Left forelimb (tissue), 1 donor: ENCODE measurements at regions not wholly inside any gene's neighbourhood (a gene's known extent, or its start where the extent isn't known, plus 50 kb on each side); places are given as distances from the start of the nearest gene placed in this dataset.
"Not testable (repeated sequence)": the region's sequence is repeated elsewhere in the genome, so short reads cannot be mapped to it uniquely, and the experiment has no call there.

Source experiments
- DNase-seq: peaks from one replicate; pipeline ENCODE4 v3.0.0-alpha.2; 2018; ENCODE audit warnings: low spot score

- DNase-seq: no peak
These were observed 238.2 kb downstream of the NRIP1 start for GRCh38 chr21:14826630-14827029.

- no peak for DNase-seq
These were observed 239.3 kb downstream of the NRIP1 start for GRCh38 chr21:14825514-14825974.

- DNase-seq: no peak
These were observed 240.7 kb downstream of the NRIP1 start for GRCh38 chr21:14824126-14824525.

GRCh38 chr21:14817311-14817710 is 247.5 kb downstream of the NRIP1 start:
- no peak for DNase-seq

- DNase-seq: no peak
These were observed 249.8 kb downstream of the NRIP1 start for GRCh38 chr21:14814991-14815390.

- DNase-seq: no peak
These were observed 250.5 kb downstream of the NRIP1 start for GRCh38 chr21:14814282-14814681.

GRCh38 chr21:14804170-14804569 is 258.1 kb upstream of the SAMSN1 start:
- not testable (repeated sequence) for DNase-seq

- DNase-seq: no peak
These were observed 251.4 kb upstream of the SAMSN1 start for GRCh38 chr21:14797543-14797942.

GRCh38 chr21:14787312-14787711 is 241.2 kb upstream of the SAMSN1 start:
- no peak for DNase-seq

GRCh38 chr21:14785679-14786078 is 239.6 kb upstream of the SAMSN1 start:
- no peak for DNase-seq

GRCh38 chr21:14773777-14774345 is 227.7 kb upstream of the SAMSN1 start:
- DNase-seq: no peak

GRCh38 chr21:14771593-14771992 is 225.5 kb upstream of the SAMSN1 start:
- DNase-seq: no peak

GRCh38 chr21:14768042-14768441 is 221.9 kb upstream of the SAMSN1 start:
- no peak for DNase-seq

- DNase-seq: no peak
These were observed 221.2 kb upstream of the SAMSN1 start for GRCh38 chr21:14767192-14767852.

- DNase-seq: no peak
These were observed 220.1 kb upstream of the SAMSN1 start for GRCh38 chr21:14766241-14766640.

- no peak for DNase-seq
These were observed 217.6 kb upstream of the SAMSN1 start for GRCh38 chr21:14763695-14764064.

GRCh38 chr21:14762734-14763694 is 216.9 kb upstream of the SAMSN1 start:
- DNase-seq: no peak

GRCh38 chr21:14762327-14762726 is 216.2 kb upstream of the SAMSN1 start:
- DNase-seq: no peak

- DNase-seq: no peak
These were observed 213.2 kb upstream of the SAMSN1 start for GRCh38 chr21:14759285-14759684.

GRCh38 chr21:14758849-14759248 is 212.7 kb upstream of the SAMSN1 start:
- no peak for DNase-seq

GRCh38 chr21:14757533-14758327 is 211.6 kb upstream of the SAMSN1 start:
- DNase-seq: no peak

- no peak for DNase-seq
These were observed 209.0 kb upstream of the SAMSN1 start for GRCh38 chr21:14755086-14755485.
